ENCODE measurements at regions not wholly inside any gene's neighbourhood (a gene's known extent, or its start where the extent isn't known, plus 50 kb on each side); places are given as distances from the start of the nearest gene placed in this dataset.

GRCh38 chr3:72386327-72387000 is 461.8 kb downstream of the SHQ1 start:
- DNase-seq: no peak

- no peak for DNase-seq
Measured at GRCh38 chr3:72385167-72385566, 463.1 kb downstream of the SHQ1 start.

GRCh38 chr3:72384602-72385001 is 463.6 kb downstream of the SHQ1 start:
- no peak for DNase-seq

- no peak for DNase-seq
Measured at GRCh38 chr3:72383883-72384282, 464.4 kb downstream of the SHQ1 start.

GRCh38 chr3:72383230-72383629 is 465.0 kb downstream of the SHQ1 start:
- DNase-seq: no peak

GRCh38 chr3:72382460-72382859 is 465.8 kb downstream of the SHQ1 start:
- no peak for DNase-seq

- no peak for DNase-seq
Measured at GRCh38 chr3:72381584-72381983, 466.7 kb downstream of the SHQ1 start.

- no peak for DNase-seq
Measured at GRCh38 chr3:72380711-72381493, 467.3 kb downstream of the SHQ1 start.

- DNase-seq: no peak
Measured at GRCh38 chr3:72380193-72380592, 468.1 kb downstream of the SHQ1 start.

- DNase-seq: no peak
Measured at GRCh38 chr3:72379500-72380187, 468.6 kb downstream of the SHQ1 start.

GRCh38 chr3:72378287-72378686 is 470.0 kb downstream of the SHQ1 start:
- DNase-seq: no peak

- DNase-seq: no peak
Measured at GRCh38 chr3:72376956-72377710, 471.1 kb downstream of the SHQ1 start.

- peak; percentile 13 to 25 for DNase-seq
Measured at GRCh38 chr3:72375237-72376076, 472.8 kb downstream of the SHQ1 start.

GRCh38 chr3:72373139-72373538 is 475.1 kb downstream of the SHQ1 start:
- DNase-seq: no peak

- DNase-seq: no peak
Measured at GRCh38 chr3:72372161-72372560, 476.1 kb downstream of the SHQ1 start.

GRCh38 chr3:72371431-72371830 is 476.8 kb downstream of the SHQ1 start:
- DNase-seq: no peak

- DNase-seq: no peak
Measured at GRCh38 chr3:72370947-72371346, 477.3 kb downstream of the SHQ1 start.

GRCh38 chr3:72369681-72370080 is 478.6 kb downstream of the SHQ1 start:
- DNase-seq: no peak

- no peak for DNase-seq
Measured at GRCh38 chr3:72368331-72368975, 479.8 kb downstream of the SHQ1 start.

- DNase-seq: no peak
Measured at GRCh38 chr3:72361990-72362389, 486.3 kb downstream of the SHQ1 start.

GRCh38 chr3:72359743-72360142 is 488.5 kb downstream of the SHQ1 start:
- DNase-seq: no peak

- no peak for DNase-seq
Measured at GRCh38 chr3:72355168-72355567, 493.1 kb downstream of the SHQ1 start.
